ENCODE measurements at regions not wholly inside any gene's neighbourhood (a gene's known extent, or its start where the extent isn't known, plus 50 kb on each side); places are given as distances from the start of the nearest gene placed in this dataset.

GRCh38 chr2:212914392-212914791, 237.0 kb downstream of the IKZF2 start:
- no peak for TF ChIP-seq HMGXB4 (CRISPR knock-in tag; IDR thresholded peaks at IDR 0.05)
- no peak for TF ChIP-seq CTCF (IDR thresholded peaks at IDR 0.05)
- no peak for TF ChIP-seq IRF2 (CRISPR knock-in tag; IDR thresholded peaks at IDR 0.05; ENCODE audit: borderline replicate concordance, low read depth)
- no peak for TF ChIP-seq AFF4 (CRISPR knock-in tag; IDR thresholded peaks at IDR 0.05; ENCODE audit: borderline replicate concordance)
- no peak for TF ChIP-seq ZBTB43 (CRISPR knock-in tag; IDR thresholded peaks at IDR 0.05)
- no peak for TF ChIP-seq ZNF232 (CRISPR knock-in tag; IDR thresholded peaks at IDR 0.05)
- no peak for TF ChIP-seq NFE2L1 (CRISPR knock-in tag; IDR thresholded peaks at IDR 0.05)
- no peak for TF ChIP-seq CREB1 (CRISPR knock-in tag; IDR thresholded peaks at IDR 0.05)
- no peak for TF ChIP-seq CBFB (CRISPR knock-in tag; IDR thresholded peaks at IDR 0.05; ENCODE audit: low read depth)
- TF ChIP-seq FOXP4 (CRISPR knock-in tag; IDR thresholded peaks at IDR 0.05) = no peak
- no peak for TF ChIP-seq NFYB (CRISPR knock-in tag; conservative IDR thresholded peaks at IDR 0.05; ENCODE audit: low read depth)
- no peak for TF ChIP-seq ESRRA (CRISPR knock-in tag; IDR thresholded peaks at IDR 0.05; ENCODE audit: borderline replicate concordance)
- no peak for TF ChIP-seq ELF4 (CRISPR knock-in tag; IDR thresholded peaks at IDR 0.05; ENCODE audit: low read depth)
- TF ChIP-seq ZNF219 (CRISPR knock-in tag; IDR thresholded peaks at IDR 0.05; ENCODE audit: borderline replicate concordance) = no peak
